GM21723 (cell line): ENCODE measurements at regions not wholly inside any gene's neighbourhood (a gene's known extent, or its start where the extent isn't known, plus 50 kb on each side); places are given as distances from the start of the nearest gene placed in this dataset.
A peak's percentile ranks its signal among the peaks of the same experiment; 100 is the strongest.
"Not testable (repeated sequence)": the region's sequence is repeated elsewhere in the genome, so short reads cannot be mapped to it uniquely, and the experiment has no call there.

ENCODE experiments used
- ATAC-seq: cut with Tn5 transposase; IDR thresholded peaks from one replicate; pipeline ENCODE4 v1.9.1; 2021; ENCODE audit warnings: mild to moderate bottlenecking, moderate library complexity; ENCODE audit not compliant: unreplicated experiment

DNA sequence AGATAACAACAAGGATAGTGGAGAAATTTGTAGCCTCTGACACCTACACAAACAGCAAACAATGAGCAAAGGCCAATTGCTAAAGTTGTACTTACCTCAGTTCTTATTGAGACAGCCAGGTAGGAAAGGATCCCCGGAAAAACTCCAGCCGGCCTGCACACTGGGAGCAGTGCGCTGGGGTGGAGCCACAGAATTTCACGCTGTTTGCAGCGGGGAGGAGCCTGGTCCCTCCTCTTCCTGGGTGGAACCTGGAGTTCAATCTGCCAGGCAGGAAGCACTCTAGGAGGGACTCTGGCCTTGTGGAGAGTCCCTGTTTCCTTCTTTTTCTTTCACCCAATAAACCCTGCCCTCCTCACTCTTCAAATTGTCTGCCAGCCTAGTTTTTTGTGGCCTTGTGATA lies 382.6 kb upstream of the TGIF2LX start:
- ATAC-seq = not testable (repeated sequence)

DNA sequence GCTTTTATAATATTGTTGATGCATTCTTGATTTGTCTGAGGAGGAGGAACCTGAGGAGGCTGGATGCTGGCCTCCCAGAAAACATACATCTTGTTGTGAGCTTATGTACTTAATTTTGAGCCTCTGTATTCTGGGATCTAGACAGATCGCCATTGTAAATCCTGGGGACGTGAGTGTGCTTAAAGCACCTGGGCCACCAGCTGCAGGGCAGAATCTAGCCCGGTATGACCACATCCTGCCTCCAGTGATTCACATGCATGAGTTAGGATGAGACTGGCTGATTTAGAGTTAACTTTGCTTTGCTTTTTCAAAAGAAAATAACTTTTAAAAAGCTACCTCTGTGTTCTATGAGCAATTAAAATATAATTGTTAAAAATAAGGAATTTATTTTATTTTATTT lies 364.6 kb upstream of the TGIF2LX start:
- not testable (repeated sequence) for ATAC-seq

- ATAC-seq = not testable (repeated sequence)
These were observed 359.6 kb upstream of the TGIF2LX start for GRCh38 chrX:89562079-89562478.

DNA sequence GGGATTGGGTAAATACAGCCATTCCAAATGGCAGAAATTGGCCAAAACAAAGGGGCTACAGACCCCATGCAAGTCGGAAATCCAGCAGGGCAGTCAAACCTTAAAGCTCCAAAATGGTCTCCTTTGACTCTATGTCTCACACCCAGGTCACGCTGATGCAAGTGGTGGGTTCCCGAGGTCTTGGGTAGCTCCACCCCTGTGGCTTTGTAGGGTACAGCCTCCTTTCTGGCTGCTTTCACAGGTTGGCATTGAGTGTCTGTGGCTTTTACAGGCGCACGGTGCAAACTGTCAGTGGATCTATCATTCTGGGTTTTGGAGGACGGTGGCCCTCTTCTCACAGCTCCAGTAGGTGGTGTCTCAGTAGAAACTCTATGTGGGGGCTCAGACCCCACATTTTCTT lies 358.6 kb upstream of the TGIF2LX start:
- ATAC-seq = not testable (repeated sequence)

DNA sequence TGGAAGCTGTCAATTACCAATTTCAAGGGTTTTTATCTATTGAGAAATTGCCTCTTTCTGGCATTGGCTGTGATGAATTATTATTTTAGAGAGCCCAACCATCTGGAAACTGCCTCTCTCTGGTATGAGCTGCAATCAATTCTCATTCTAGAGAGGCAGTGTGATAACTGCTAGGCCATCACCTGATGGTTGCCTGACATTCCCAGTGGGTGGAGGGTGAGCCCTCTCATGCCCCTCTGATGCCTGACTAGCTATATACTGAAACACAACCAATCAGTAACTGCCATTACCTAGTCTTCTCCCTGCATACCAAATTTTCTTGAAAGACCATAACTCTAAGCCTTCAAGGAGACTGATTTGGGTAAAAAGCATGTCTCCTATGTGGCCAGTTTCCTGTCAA lies 353.9 kb upstream of the TGIF2LX start:
- not testable (repeated sequence) for ATAC-seq

GRCh38 chrX:89581868-89582267 lies 339.8 kb upstream of the TGIF2LX start:
- not testable (repeated sequence) for ATAC-seq

- ATAC-seq = not testable (repeated sequence)
These were observed 289.9 kb upstream of the TGIF2LX start for GRCh38 chrX:89631858-89632257.

DNA sequence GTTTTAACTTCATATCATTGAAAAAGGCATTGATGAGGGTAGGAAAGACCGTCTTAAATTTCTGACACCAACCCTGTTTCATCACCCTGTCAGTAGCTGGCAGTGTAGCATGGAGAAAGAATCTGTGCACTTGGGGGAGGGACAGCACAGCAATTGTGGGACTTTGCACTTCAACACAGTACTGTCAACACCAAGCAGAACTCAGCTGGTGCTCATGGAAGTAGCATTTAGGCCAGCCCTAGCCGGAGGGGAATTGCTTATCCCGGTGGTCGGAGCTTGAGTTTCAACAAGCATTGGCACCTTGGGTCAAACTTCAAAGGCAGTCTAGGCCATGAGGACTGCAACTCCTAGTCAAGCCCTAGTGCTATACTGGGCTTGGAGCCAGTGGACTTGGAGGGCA lies 285.8 kb upstream of the TGIF2LX start:
- ATAC-seq = not testable (repeated sequence)

- ATAC-seq = not testable (repeated sequence)
These were observed 263.0 kb upstream of the TGIF2LX start for GRCh38 chrX:89658662-89659061.

- ATAC-seq = not testable (repeated sequence)
These were observed 215.2 kb upstream of the TGIF2LX start for GRCh38 chrX:89706481-89706880.

- ATAC-seq = not testable (repeated sequence)
These were observed 214.3 kb upstream of the TGIF2LX start for GRCh38 chrX:89707363-89707927.

GRCh38 chrX:89734367-89734766 lies 187.3 kb upstream of the TGIF2LX start:
- not testable (repeated sequence) for ATAC-seq

- not testable (repeated sequence) for ATAC-seq
These were observed 165.2 kb upstream of the TGIF2LX start for GRCh38 chrX:89756466-89756865.

DNA sequence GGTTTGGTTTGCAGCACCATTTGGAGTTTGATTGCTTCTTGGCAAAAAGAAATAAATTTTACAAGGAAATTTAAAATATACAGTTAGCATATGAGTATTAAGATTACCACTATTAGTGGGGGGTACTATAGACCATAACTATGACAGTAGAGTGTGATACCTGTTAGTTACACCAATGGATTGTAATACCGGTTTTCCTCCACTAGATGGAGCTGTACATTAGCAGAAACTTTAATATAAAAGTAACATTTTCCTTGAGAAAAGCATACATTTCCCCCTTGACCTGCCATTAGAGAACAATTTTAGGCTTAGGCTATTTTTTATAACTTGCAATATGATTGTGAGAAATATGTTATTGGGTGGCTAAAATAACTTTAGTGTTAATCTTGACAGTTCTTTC lies 163.9 kb upstream of the TGIF2LX start:
- ATAC-seq = not testable (repeated sequence)

GRCh38 chrX:89759076-89759685 lies 162.5 kb upstream of the TGIF2LX start:
- ATAC-seq = not testable (repeated sequence)

GRCh38 chrX:89771639-89772038 lies 150.1 kb upstream of the TGIF2LX start:
- ATAC-seq = not testable (repeated sequence)

- not testable (repeated sequence) for ATAC-seq
These were observed 110.3 kb upstream of the TGIF2LX start for GRCh38 chrX:89811440-89811839.

- ATAC-seq = not testable (repeated sequence)
These were observed 82.0 kb upstream of the TGIF2LX start for GRCh38 chrX:89839723-89840122.

DNA sequence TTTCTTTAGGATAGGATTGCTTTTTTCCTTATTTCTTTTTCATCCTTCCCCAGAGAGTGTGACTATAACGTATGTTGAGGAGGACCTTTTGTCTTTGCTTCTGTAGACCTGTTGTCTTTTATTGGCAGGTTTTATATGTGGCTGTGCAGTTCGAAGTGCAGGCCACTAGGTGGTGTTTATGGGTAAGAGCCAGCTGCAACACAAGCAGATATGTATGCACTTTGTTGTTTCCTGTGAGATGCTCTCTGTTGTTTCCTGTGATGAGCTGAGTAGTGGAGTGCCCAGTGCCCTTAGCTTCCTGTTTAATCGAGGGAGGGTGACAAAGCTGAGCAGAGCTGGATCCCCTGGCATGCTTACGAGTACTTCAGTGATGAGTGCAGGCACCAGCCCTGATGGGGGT lies 50.0 kb upstream of the TGIF2LX start:
- peak; percentile 92 for ATAC-seq
